ENCODE measurements at regions not wholly inside any gene's neighbourhood (a gene's known extent, or its start where the extent isn't known, plus 50 kb on each side); places are given as distances from the start of the nearest gene placed in this dataset.

DNA sequence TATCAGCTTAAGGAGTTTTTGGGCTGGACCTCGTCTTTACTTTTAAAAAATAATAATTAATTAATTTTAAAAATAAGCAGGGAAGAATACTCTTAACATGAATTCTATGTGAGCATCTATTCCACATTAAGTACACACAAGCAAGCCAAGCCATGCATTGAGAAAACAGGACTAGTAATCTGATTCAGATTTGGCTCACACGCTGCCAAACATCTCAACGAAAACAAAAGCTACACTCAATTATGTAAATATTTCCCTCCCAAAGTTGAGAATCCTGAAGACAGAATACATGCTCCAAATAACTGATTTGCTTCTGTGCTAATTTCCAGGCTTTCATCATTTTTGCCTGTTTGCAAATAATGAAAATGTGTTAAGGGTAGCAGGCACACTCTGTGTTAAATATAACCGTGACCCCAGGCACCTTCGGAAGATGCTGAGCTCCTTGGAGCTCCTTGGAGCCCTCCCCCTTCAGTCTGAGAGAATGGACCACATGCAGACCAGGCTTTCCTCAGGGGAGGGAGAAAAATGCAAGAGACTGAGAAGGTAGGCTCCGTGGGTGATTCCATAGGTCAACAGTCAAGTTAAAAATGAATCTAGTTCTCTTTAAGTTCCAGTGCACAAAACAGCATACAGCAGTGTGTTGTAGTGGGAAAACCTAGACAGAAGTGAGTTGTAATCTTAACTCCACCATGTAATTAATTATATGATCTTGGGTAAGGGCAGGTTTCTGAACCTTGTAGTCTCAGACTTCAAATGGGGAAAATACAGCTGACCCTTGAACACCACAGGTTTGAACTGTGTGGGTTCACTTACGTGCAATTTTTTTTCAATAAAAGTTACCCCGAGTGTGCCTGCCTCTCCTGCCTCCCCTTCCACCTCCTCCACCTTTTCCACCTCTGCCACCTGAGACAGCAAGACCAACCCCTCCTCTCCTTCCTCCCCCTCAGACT, 161.3 kb upstream of the RREB1 start:
- no peak overlapping the region for H3K27ac Mint-ChIP-seq
- H3K9me3 Mint-ChIP-seq: peaks cover 9 to 10% of the 10 kb centered on the region in 2 experiments
- no peaks in the 10 kb centered on the region for H4K20me1 ChIP-seq (ENCODE audit: control insufficient read depth, insufficient read depth, insufficient read length)
- peaks cover 7 to 21% of the 10 kb centered on the region in 2 experiments for H3K4me1 Mint-ChIP-seq
- no peak overlapping the region for H4K91ac ChIP-seq (ENCODE audit: insufficient read length, low read depth, low read length)
- no peak overlapping the region for H3K27ac ChIP-seq (ENCODE audit: insufficient read length, low read depth, low read length)
- no peaks in the 10 kb centered on the region for H3K23me2 ChIP-seq (ENCODE audit: insufficient read length, low read depth, low read length, poor library complexity, severe bottlenecking)
- H2BK15ac ChIP-seq (ENCODE audit: low read depth, low read length): no peak overlapping the region
- peaks cover 12% of the 10 kb centered on the region for H3K9me3 ChIP-seq (ENCODE audit: control insufficient read depth, low read depth, low read length)
- H2BK5ac ChIP-seq (ENCODE audit: insufficient read length, low read length): no peak overlapping the region
- H3K23ac ChIP-seq (ENCODE audit: insufficient read length, low read depth, low read length): no peak overlapping the region
- no peak for DNase-seq
- H4K5ac ChIP-seq (ENCODE audit: insufficient read length, low read depth, low read length): no peak overlapping the region
- H3K79me1 ChIP-seq (ENCODE audit: insufficient read depth, low read depth, low read length, poor library complexity, severe bottlenecking): no peaks in the 10 kb centered on the region
- H3K18ac ChIP-seq (ENCODE audit: insufficient read length, low read depth, low read length): no peak overlapping the region
- no peak overlapping the region for H2AFZ ChIP-seq (ENCODE audit: low read length)
- no peak overlapping the region for H4K8ac ChIP-seq (replicated peaks; ENCODE audit: insufficient read length, low read depth, low read length)
- no peak overlapping the region for H3K4me2 ChIP-seq (ENCODE audit: insufficient read depth, insufficient read length, low read length)
- TF ChIP-seq, protein P1, sequence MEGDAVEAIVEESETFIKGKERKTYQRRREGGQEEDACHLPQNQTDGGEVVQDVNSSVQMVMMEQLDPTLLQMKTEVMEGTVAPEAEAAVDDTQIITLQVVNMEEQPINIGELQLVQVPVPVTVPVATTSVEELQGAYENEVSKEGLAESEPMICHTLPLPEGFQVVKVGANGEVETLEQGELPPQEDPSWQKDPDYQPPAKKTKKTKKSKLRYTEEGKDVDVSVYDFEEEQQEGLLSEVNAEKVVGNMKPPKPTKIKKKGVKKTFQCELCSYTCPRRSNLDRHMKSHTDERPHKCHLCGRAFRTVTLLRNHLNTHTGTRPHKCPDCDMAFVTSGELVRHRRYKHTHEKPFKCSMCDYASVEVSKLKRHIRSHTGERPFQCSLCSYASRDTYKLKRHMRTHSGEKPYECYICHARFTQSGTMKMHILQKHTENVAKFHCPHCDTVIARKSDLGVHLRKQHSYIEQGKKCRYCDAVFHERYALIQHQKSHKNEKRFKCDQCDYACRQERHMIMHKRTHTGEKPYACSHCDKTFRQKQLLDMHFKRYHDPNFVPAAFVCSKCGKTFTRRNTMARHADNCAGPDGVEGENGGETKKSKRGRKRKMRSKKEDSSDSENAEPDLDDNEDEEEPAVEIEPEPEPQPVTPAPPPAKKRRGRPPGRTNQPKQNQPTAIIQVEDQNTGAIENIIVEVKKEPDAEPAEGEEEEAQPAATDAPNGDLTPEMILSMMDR (conservative IDR thresholded peaks at IDR 0.05): no peak
- no peak overlapping the region for H2BK120ac ChIP-seq (ENCODE audit: low read depth, low read length, poor library complexity, severe bottlenecking)
- H3K27me3 ChIP-seq (ENCODE audit: insufficient read depth, low read length): no peaks in the 10 kb centered on the region
- no peak overlapping the region for H2BK20ac ChIP-seq (ENCODE audit: low read depth, low read length, poor library complexity, severe bottlenecking)
- H2AK5ac ChIP-seq (ENCODE audit: insufficient read length, low read length): no peak overlapping the region
- H3K14ac ChIP-seq (ENCODE audit: insufficient read depth, low read length): no peak overlapping the region
- H3K27me3 Mint-ChIP-seq (ENCODE audit: low read depth): peaks cover 3% of the 10 kb centered on the region; the same call in 1 of the 2 replicates
- no peaks in the 10 kb centered on the region for H3K79me2 ChIP-seq (ENCODE audit: insufficient read depth, low read length)
- no peak overlapping the region for H3K4ac ChIP-seq (ENCODE audit: low read depth, low read length)
- H2BK12ac ChIP-seq (ENCODE audit: insufficient read length, low read depth, low read length): no peak overlapping the region
- no peak overlapping the region for H3T11ph ChIP-seq (ENCODE audit: low read length)
- no CpG with 5 or more reads among the region's 8 CpGs for WGBS (ENCODE audit: extremely low coverage, insufficient read length, low lambda C conversion rate)
- H3K4me1 ChIP-seq (ENCODE audit: insufficient read depth, low read length): no peaks in the 10 kb centered on the region
- no peak overlapping the region for H3K9ac ChIP-seq (ENCODE audit: extremely low read depth, insufficient read length, low read length)
- H3K36me3 Mint-ChIP-seq (ENCODE audit: insufficient read depth in 1 of 3, low read depth in 3 of 3): peaks cover 5 to 8% (median 5%) of the 10 kb centered on the region in 3 experiments
- no peak overlapping the region for H3K56ac ChIP-seq (ENCODE audit: insufficient read length, low read depth, low read length)
- H3K4me3 Mint-ChIP-seq: no peak overlapping the region
